ENCODE measurements at regions not wholly inside any gene's neighbourhood (a gene's known extent, or its start where the extent isn't known, plus 50 kb on each side); places are given as distances from the start of the nearest gene placed in this dataset.

DNA sequence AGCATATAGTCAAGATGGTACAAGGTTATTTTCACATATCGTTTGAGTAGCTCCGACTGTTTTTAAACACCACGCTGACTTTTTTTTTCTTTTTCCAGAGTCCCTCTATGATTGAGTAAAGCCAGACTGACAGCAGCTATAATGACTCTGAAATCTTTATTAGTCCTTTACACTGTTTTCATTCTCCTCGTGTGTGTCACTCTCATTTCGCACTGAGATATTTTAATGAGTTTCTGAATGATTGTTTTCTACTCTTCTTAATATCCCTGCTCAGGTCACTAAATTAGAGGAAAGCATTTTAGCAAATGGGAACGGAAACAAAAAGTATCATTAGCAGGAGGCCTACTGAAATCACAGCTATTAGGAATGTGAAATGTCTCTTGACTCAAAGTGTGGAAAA lies 162.3 kb upstream of the MTPN start:
- TF ChIP-seq, protein P1, sequence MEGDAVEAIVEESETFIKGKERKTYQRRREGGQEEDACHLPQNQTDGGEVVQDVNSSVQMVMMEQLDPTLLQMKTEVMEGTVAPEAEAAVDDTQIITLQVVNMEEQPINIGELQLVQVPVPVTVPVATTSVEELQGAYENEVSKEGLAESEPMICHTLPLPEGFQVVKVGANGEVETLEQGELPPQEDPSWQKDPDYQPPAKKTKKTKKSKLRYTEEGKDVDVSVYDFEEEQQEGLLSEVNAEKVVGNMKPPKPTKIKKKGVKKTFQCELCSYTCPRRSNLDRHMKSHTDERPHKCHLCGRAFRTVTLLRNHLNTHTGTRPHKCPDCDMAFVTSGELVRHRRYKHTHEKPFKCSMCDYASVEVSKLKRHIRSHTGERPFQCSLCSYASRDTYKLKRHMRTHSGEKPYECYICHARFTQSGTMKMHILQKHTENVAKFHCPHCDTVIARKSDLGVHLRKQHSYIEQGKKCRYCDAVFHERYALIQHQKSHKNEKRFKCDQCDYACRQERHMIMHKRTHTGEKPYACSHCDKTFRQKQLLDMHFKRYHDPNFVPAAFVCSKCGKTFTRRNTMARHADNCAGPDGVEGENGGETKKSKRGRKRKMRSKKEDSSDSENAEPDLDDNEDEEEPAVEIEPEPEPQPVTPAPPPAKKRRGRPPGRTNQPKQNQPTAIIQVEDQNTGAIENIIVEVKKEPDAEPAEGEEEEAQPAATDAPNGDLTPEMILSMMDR (IDR thresholded peaks at IDR 0.05 in 8 of 11, conservative IDR thresholded peaks at IDR 0.05 in 3 of 11), result no peak
- TF ChIP-seq POLR2A (IDR thresholded peaks at IDR 0.05) (no peak), POLR2AphosphoS5 (IDR thresholded peaks at IDR 0.05) (no peak)
